Thyroid gland (tissue), 4 donors: ENCODE measurements at regions not wholly inside any gene's neighbourhood (a gene's known extent, or its start where the extent isn't known, plus 50 kb on each side); places are given as distances from the start of the nearest gene placed in this dataset.

Experiments used
- DNase-seq, 2 donors: peaks; one replicate each; pipeline ENCODE4 v3.0.0-alpha.2; 2019
- H3K27ac ChIP-seq, 3 donors: fragments of 200-600 bp; sonication (generic); 1 replicate in 2 of 3; 2 replicates in 1 of 3; pipeline ENCODE4 v1.5.1; 2016 to 2019; ENCODE audit warnings: mild to moderate bottlenecking in 1 of 3, moderate library complexity in 1 of 3
- H3K27me3 ChIP-seq: fragments of 200-600 bp; sonication (generic); one replicate; pipeline ENCODE4 v1.5.1; 2019
- H3K36me3 ChIP-seq, 2 donors: fragments of 200-600 bp; sonication (generic); one replicate each; pipeline ENCODE4 v1.5.1; 2016 to 2019
- H3K4me1 ChIP-seq, 2 donors: fragments of 200-600 bp; sonication (generic); one replicate each; pipeline ENCODE4 v1.5.1; 2017 to 2019
- H3K4me3 ChIP-seq, 3 donors: fragments of 200-600 bp; sonication (generic); replicated peaks in 1 of 3; 1 replicate in 2 of 3; 2 replicates in 1 of 3; pipeline ENCODE4 v1.5.1; 2016; ENCODE audit warnings: mild to moderate bottlenecking in 1 of 3
- H3K9me3 ChIP-seq: fragments of 200-600 bp; sonication (generic); one replicate; pipeline ENCODE4 v1.5.1; 2017
- POLR2A ChIP-seq, 2 donors: fragments of 450-650 bp; IDR thresholded peaks; one replicate each; pipeline ENCODE4 v1.6.1; 2017; ENCODE audit warnings: antibody characterized with exemption in 2 of 2, mild to moderate bottlenecking in 2 of 2, moderate library complexity in 1 of 2
- WGBS, 2 donors: methylation state at CpG; one replicate each; pipeline ENCODE4 v1.1.5; 2017; 5-methylcytosine and 5-hydroxymethylcytosine counted together
- intact Hi-C: fragments of 100-400 bp; cut with DNase I; formaldehyde crosslinking; loops from one replicate; pipeline ENCODE4 v1.15.1; 2023
- TF ChIP-seq, protein P1 (sequence below), 6 experiments: fragments of 200-600 bp in 3 of 6; fragments of 450-650 bp in 3 of 6; sonication (generic) in 3 of 6; IDR thresholded peaks; one replicate each; pipeline ENCODE4 v1.5.1; 2016 to 2019; ENCODE audit warnings: antibody characterized with exemption in 6 of 6, mild to moderate bottlenecking in 2 of 6, inconsistent platforms in 1 of 6, moderate library complexity in 1 of 6

DNA sequence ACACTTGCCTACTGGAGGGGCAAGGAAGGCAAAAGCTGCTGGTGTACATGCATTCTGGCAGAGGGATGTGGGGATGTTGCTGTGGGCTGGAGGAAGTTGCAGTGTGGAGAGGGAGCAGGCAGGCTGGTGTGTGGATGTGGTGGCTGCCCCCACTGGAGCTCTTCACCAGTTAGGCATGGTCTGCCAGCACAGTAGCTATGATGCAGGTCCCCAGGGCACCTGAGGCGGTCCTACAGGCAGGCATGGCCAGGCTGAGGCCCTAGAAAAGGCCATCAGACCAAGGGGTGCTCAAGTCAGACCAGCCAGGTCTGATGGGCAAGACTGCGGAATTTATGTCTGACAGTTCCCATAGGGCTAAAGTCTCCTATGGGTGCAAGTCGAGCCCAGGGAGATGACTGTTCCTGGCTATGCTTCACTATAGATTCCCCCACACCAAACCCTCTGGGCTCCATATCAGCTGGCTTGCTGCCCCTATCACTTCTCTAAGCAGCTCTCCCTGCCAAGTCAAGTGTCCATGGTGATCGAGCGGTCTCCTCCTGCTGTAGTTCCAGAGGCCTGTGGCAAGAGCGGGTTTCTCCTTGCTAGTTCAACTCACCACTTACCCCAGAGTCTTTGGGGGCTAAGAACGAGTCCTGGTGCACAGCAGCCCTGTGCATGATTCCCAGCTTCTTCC is 473.1 kb downstream of the TDRD3 start:
- DNase-seq = peak in 1 of 2 donors; percentile 6
- Histone ChIP-seq H3K27me3 (no peaks in the 10 kb centered on the region), H3K4me3 (no peak overlapping the region), H3K36me3 (no peaks in the 10 kb centered on the region), H3K27ac (no peak overlapping the region), H3K4me1 (no peaks in the 10 kb centered on the region), H3K9me3 (no peaks in the 10 kb centered on the region)
- 51 to 58% methylated on average over 4 to 6 of the region's 7 CpGs for WGBS, 2 donors
- no peak for TF ChIP-seq POLR2A (IDR thresholded peaks at IDR 0.05)
- TF ChIP-seq, protein P1, sequence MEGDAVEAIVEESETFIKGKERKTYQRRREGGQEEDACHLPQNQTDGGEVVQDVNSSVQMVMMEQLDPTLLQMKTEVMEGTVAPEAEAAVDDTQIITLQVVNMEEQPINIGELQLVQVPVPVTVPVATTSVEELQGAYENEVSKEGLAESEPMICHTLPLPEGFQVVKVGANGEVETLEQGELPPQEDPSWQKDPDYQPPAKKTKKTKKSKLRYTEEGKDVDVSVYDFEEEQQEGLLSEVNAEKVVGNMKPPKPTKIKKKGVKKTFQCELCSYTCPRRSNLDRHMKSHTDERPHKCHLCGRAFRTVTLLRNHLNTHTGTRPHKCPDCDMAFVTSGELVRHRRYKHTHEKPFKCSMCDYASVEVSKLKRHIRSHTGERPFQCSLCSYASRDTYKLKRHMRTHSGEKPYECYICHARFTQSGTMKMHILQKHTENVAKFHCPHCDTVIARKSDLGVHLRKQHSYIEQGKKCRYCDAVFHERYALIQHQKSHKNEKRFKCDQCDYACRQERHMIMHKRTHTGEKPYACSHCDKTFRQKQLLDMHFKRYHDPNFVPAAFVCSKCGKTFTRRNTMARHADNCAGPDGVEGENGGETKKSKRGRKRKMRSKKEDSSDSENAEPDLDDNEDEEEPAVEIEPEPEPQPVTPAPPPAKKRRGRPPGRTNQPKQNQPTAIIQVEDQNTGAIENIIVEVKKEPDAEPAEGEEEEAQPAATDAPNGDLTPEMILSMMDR (IDR thresholded peaks at IDR 0.05) = no peak
- intact Hi-C loops = no loop called here

GRCh38 chr13:60869225-60869624 is 472.2 kb downstream of the TDRD3 start:
- WGBS, 2 donors = 70 to 87% methylated on average over 3 of the region's 3 CpGs
- DNase-seq = no peak
- no peak overlapping the region for H3K27ac ChIP-seq
- intact Hi-C loops = no loop called here
- no peaks in the 10 kb centered on the region for H3K27me3 ChIP-seq
- no peaks in the 10 kb centered on the region for H3K4me1 ChIP-seq
- H3K36me3 ChIP-seq = no peaks in the 10 kb centered on the region
- TF ChIP-seq POLR2A (IDR thresholded peaks at IDR 0.05) = no peak
- TF ChIP-seq, protein P1 (IDR thresholded peaks at IDR 0.05) = no peak
- H3K9me3 ChIP-seq = no peaks in the 10 kb centered on the region
- H3K4me3 ChIP-seq = no peak overlapping the region

- H3K9me3 ChIP-seq = no peaks in the 10 kb centered on the region
- no peaks in the 10 kb centered on the region for H3K4me1 ChIP-seq
- 93 to 96% methylated on average over 1 of the region's 1 CpG for WGBS, 2 donors
- no peaks in the 10 kb centered on the region for H3K27me3 ChIP-seq
- H3K36me3 ChIP-seq = no peaks in the 10 kb centered on the region
- TF ChIP-seq, protein P1 (IDR thresholded peaks at IDR 0.05) = no peak
- TF ChIP-seq POLR2A (IDR thresholded peaks at IDR 0.05) = no peak
- DNase-seq = no peak
- no peak overlapping the region for H3K27ac ChIP-seq
- no peak overlapping the region for H3K4me3 ChIP-seq
- intact Hi-C loops = no loop called here
Measured at GRCh38 chr13:60862036-60862435, 465.0 kb downstream of the TDRD3 start.

GRCh38 chr13:60857698-60858097 is 460.7 kb downstream of the TDRD3 start:
- DNase-seq = no peak
- no peak for TF ChIP-seq POLR2A (IDR thresholded peaks at IDR 0.05)

DNA sequence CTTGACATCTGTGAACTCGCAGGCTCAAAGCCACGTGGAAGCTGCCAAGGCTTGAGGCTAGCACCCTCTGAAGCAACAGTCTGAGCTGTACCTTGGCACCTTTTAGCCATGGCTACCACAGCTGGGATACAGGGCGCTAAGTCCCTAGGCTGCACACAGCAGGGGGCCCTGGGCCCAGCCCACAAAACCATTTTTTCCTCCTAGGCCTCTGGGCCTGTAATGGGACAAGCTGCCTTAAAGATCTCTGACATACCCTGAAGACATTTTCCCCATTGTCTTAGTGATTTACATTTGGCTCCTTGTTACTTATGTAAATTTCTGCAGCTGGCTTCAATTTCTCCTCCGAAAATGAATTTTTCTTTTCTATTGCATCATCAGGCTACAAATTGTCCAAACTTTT is 455.9 kb downstream of the TDRD3 start:
- DNase-seq = no peak
- Histone ChIP-seq H3K9me3 (no peaks in the 10 kb centered on the region), H3K4me3 (no peak overlapping the region), H3K27ac (no peak overlapping the region), H3K27me3 (no peaks in the 10 kb centered on the region), H3K4me1 (no peaks in the 10 kb centered on the region), H3K36me3 (no peaks in the 10 kb centered on the region)
- intact Hi-C loops = no loop called here
- WGBS, 2 donors = 89 to 90% methylated on average over 4 of the region's 4 CpGs
- no peak for TF ChIP-seq POLR2A (IDR thresholded peaks at IDR 0.05)
- TF ChIP-seq, protein P1 (IDR thresholded peaks at IDR 0.05) = no peak

More at GRCh38 chr13:60857698-60858097, 460.7 kb downstream of the TDRD3 start:
- no peaks in the 10 kb centered on the region for H3K9me3 ChIP-seq
- H3K4me1 ChIP-seq = no peaks in the 10 kb centered on the region
- intact Hi-C loops = no loop called here
- 87 to 91% methylated on average over 4 of the region's 4 CpGs for WGBS, 2 donors
- H3K27ac ChIP-seq = no peak overlapping the region
- no peak overlapping the region for H3K4me3 ChIP-seq
- no peaks in the 10 kb centered on the region for H3K27me3 ChIP-seq
- H3K36me3 ChIP-seq = no peaks in the 10 kb centered on the region
